HG02798 (cell line): ENCODE measurements at regions not wholly inside any gene's neighbourhood (a gene's known extent, or its start where the extent isn't known, plus 50 kb on each side); places are given as distances from the start of the nearest gene placed in this dataset.
"Not testable (repeated sequence)": the region's sequence is repeated elsewhere in the genome, so short reads cannot be mapped to it uniquely, and the experiment has no call there.

Experiments
- ATAC-seq: cut with Tn5 transposase; IDR thresholded peaks from one replicate; pipeline ENCODE4 v1.9.1; 2021; ENCODE audit warnings: mild to moderate bottlenecking; ENCODE audit not compliant: unreplicated experiment, poor library complexity

DNA sequence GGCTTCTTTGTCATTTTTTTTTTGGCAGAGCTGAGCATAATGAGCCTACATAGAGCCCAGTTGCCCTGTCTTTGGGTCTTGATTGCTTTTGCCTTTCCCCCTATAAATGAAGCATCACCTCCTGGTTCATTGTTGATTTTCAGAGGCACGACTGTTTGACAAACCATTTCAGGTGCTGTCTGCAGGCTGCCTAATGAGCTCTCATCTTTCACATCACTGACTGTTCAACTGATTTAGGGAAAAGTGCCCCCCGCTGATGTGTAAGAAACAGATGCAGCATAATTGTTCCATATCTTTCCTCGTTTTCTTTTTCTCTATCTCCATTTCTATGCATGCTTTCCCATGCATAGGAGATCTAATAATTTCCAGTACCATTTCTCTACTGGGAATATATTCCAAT, 338.6 kb downstream of the TMEM38B start:
- no peak for ATAC-seq

DNA sequence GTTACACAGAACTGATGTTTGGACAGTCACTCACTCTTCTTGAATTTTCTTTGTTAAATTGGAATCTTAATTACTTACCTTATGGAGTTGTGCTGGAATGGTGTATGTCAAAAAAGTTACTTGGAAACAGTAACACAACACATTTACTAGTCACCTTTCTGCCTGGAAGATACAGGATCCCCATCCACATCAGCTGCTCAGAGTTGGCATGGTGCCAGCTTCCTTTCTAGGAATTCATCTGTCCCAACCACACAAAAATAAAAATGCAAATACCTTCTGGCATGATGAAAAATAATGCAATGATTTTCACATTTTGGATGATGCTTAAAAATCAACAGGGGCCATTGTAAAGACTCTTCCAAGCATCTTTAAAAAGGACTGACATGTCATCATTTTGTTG, 341.5 kb downstream of the TMEM38B start:
- ATAC-seq = no peak

DNA sequence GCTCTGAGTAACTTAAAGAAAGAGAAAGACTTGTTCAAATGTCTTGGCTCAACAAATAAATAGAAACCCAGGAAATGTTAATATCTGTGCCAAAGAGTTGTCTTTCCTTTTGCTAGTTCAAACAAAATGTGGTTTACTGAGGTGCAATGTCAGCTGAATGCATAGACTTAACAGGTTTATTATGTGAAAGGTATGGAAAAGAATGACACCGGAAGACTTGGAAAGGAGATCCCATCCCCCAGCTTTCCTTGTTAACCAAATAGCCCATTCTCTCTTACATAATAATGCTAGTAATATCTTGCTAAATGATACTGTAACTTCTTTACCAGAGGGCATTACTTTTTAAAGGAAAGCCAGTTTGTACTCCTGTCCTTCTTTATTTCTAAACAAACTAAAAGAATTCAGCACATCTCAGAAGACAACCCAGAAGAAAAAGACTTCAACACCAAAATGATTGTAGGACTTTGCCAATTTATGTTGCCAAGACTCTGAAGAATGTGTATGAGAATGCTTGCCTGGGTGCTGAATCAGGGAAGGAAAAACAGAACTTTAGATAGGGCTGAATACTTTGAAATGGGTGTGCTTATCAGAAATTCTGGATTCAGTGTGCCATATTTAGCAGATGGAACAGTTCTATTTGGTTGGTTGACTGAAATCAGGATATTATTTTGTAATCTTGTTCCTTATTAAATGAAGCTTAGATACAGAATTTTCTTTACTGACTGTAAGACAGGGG, 344.1 kb downstream of the TMEM38B start:
- ATAC-seq = no peak

DNA sequence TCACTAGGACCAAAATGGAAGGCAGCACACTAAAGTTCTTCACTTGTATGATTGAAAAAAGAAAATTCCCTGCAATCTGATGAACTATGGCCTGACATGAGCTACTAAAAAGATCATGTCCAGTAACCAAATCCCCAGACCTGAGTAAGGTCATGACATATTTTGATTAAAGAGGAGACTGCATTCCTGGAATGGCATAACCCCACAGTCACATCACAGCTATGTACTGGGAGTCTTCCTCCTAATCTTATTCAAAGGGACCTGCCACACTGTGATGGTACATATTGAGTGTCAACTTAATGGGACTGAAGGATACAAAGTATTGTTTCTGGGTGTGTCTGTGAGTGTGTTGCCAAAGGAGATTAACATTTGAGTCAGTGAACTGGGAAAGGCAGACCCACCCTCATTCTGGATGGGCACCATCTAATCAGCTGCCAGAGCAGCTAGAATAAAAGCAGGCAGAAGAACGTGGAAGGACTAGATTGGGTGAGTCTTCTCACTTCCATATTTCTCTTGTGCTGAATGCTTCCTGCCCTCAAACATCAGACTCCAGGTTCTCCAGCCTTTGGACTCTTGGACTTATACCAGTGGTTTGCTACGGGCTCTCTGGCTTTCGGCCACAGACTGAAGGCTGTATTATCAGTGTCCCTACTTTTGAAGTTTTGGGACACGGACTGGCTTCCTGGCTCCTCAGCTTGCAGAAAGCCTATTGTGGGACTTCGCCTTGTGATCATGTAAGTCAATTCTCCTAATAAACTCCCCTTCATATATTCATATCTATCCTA, 345.0 kb downstream of the TMEM38B start:
- no peak for ATAC-seq

DNA sequence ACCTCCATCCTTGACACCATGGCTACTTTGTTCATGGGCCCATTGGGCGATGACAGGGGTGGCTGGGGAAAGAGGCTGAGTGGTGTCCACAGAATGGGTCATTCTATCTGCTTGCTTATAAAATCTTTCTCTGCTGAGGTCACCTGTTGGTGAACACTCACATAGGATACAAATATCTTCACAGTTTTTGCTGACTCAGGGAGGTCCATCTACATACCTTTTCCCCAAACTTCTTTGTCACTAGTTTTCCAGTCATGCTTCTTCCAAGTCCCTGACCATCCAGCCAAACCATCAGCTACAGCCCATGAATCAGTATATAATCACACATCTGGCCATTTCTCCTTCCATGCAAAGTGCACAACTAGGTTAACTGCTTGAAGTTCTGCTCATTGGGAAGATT, 347.6 kb downstream of the TMEM38B start:
- ATAC-seq = not testable (repeated sequence)

DNA sequence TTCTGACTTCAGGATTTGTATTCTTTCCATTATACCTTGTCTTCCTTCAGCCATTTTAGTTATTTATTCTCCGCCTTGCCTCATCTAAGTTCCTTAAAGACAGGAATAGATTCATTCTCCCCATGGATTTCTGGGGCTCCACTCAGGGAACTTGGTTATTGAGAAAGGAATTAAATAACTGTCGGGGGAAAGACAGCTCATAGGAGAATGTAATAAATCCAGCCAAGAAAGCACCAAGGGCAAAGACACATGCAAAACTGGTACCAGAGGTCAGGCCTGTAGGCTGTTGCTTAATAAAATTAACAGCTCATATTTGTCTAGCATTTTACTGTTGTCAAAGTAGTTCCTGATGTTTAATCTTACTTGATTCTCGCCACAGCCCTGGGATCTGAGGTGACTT, 357.2 kb downstream of the TMEM38B start:
- ATAC-seq = no peak

DNA sequence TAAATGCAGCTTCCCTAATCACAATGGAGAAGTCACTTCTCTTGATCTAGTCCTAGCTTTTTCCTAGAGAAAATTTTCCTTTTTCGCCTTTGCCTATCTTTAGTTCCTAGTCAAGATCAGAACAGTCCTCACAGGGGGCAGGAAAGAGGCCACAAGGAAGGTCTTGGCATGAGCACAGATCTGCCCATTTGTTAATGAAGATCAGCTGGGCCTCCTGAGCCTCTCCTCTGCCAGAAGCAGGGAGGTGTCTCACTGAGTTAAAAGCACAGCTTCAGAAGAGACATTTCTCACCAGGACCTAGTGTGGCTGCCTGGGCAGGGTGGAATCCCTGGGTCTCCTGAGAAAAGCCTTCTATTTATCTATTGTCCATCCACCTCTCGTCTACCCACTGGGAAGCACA, 357.8 kb downstream of the TMEM38B start:
- ATAC-seq = no peak

DNA sequence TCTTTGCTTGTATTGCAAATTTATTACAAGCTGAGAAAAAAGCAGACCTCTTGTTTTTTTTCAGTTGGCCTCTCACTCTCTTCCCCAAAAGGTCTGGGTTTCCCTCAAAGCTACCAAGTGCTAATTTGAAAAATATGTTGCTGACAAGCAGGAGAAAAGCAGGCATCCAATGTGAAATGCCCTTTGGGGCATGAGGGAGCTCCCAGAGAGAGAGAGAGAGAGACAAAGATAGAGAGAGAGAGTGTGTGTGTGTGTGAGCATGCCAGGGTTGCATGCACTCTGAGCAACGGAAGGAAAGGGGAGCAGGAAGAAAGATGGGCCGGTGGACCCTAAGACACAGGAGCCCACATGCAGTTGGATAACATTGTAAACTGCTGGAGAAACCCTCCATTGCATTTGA, 358.4 kb downstream of the TMEM38B start:
- no peak for ATAC-seq

DNA sequence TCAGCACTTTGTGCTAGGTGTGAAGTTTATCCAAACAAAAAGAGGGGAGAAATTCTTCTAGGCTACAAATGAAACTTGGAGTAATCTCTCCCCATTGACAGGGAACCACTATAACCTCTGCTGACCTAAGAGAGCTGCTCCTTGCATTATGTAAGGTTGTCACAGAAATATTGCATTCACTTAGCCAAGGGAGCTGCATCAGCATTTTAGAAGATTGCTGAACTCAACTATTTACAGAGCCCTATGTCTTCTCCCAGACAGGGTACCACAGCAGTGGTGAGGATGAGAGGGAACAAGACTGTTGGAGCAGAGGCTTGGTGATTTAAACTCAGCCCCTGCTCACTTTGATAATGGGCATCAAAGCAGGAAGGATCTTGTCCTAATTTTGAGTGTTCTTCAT, 362.0 kb downstream of the TMEM38B start:
- ATAC-seq = no peak

DNA sequence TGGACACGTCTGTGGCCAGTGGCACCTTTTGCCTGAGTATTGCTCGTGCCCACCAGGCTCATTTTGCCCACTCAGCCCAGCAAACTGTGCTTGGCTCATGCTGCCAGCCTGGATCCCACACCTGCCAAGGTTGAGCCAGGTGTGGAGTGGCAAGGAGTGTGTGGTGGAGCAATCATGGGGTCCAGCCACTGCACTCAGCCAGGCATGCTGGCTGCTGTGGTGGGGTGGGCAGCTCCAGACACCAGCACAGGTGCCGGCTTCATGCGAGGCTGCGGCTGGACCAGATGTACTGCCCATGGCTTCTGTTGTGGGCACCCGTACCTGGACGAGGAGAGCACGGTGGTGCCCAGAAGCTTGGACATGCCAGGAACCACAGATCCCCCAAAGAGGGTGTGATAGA, 364.1 kb downstream of the TMEM38B start:
- ATAC-seq = no peak

DNA sequence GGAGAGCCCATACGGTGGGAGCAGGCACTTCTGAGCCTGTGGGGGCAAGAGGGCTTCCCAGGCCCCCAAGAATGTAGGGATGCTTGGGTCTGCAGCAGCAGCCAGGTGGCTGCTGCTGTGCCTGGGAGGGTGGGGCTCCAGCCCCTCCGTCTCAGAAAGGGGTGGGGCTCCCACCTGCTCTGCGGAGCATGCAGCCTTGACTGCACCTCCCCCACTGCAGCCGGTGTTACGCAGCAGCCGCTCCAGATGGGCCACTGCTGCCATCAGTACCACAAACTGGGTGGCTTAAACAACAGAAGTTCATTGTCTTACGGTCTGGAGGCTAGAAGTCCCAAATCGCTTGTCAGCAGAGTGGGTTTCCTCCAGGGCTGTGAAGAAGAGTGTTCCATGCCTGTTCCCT, 365.5 kb downstream of the TMEM38B start:
- ATAC-seq = no peak

DNA sequence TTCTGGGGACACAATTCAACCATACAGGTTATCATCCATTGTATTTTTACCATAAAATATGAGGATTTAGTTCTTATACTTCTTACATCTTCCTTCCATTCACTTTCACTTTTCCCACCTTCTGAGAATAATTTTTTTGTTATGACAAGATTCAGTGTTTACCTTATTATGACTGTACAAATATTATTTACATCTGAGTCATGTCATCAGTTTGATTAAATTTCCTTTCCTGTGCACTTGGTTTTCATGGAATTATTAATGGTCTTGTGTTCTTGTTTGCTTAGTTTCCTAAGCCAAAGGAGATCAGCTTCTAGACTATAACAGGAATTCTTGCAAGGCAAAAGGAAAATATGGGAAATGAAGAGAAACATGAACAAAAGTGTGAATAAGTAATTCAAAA, 366.5 kb downstream of the TMEM38B start:
- ATAC-seq = no peak

DNA sequence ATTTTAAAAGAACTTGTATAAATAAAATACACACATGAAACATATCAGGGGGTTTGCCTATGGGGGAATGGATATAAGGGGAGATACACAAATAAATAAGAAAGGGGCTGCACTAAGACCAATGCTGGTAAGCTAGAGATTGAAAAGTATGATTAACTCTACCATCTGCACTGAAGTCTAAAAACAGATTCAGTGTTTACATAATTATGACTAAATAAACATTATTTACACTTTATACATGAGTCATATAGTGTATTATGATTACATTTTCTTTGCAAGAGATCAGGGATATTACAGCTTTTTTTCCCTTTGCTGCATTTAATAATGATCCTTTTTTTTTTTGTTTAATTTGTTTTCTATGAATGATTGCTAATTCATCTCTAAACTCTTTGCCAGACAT, 367.9 kb downstream of the TMEM38B start:
- no peak for ATAC-seq

DNA sequence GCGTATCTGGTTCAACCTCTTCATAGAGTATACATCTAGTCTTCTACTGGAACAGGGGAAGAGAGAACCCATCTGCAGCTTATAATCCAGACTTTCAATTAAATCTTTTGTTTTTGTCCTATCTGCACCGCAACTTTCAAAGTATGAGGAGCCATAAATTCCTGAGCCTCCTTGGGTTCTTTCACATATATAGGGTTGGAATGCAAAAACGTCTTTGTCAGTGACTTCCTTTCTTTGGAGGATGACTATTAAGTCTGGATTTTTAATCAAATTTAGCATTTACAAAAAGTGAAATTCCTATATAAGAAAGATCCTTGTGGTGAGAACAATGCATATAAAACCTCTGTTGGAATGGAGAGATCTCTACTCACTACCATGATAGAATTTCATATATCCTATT, 370.8 kb downstream of the TMEM38B start:
- ATAC-seq = no peak

DNA sequence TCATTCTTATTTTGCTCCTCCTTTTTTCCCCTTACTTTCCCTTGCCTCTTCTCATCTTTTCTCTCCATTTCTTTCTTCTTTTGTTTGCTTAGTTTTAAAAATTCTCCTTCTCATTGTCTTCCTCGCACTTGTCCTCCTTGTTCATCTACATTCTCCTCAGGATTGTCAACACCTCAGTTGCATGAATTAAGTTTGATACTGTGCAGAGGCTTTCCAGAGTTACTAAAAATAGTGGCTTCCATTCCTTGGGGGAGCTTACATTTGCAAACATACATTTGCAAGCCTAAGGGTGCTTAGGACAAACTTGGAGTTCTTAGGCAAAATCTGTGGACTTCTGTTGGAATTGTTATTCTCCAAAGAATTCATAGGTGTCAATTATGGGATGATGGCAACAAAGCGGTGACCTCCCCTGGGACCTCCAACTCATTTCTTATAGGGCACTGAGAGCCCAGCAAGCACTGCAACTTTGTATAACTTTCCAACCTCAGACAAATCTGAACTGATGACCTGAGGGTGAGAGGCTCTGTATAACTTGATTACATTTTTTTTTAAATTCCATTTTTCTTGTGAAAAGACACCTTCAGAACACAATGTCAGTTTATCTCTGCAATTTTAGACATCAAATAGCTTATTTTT, 371.4 kb downstream of the TMEM38B start:
- ATAC-seq = no peak

DNA sequence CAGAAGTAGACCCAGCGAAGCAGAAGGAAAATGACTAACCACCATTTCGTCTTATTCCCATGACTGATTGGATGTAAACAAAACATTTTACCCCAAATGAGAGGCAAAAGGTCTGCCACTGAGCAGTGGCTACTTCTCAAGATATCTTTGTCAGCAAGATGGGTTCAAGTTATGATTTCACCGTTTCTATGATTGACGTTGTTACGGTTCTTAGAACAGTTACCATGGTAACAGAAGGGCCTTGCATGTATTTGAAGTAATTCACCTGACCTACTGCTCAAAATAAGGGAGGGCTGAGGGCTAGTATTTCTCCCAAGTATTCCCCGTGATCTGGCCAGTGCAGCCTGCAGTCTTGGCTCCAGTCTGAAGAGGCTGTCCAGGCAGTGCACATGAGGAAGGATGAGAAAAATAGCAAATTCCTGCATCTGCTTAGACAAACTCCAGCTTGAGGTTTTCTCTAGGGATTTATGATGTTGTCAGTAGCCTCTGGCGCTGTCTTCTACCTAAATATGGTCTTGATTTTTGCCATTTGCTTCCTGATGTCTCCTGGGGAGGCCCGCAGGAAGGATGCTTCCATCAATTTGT, 372.7 kb downstream of the TMEM38B start:
- ATAC-seq = no peak

DNA sequence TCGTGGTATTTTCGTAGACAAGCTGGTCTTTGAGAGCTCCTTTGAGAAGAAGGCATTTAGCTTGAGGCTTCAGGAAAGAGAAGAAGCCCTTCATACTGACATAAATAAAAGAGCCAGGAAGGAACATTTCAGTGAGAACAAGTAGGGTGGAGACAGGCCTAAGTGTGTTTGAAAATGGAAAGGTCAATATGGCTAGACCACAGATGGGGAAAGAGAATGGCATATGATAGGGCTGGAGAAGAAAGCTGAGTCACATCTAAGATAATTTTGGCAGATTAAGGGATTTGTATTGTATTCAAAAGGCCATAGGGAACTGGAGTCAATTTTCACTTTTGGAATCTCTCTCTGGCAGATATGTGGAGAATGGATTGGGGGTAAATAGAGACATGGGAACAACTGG, 374.9 kb downstream of the TMEM38B start:
- no peak for ATAC-seq

DNA sequence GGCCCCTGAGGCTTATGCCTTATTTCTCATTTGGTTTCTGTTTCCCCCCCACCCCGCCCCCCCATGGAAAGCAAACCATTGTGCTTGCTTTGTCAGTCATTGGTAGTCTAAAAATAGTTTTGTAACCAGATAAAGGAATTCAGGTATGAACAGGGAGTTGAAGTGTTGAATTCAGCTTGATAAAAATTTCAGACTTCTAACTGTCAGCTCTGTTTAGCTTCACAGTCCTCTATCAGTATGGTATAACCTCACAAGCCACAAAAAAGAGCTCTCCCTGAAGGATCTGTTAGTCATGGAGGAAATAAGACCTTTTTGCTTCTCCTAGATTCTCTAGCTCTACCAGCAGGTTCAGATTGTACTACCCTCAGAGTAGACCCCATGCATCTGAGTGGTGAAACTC, 378.1 kb downstream of the TMEM38B start:
- no peak for ATAC-seq

DNA sequence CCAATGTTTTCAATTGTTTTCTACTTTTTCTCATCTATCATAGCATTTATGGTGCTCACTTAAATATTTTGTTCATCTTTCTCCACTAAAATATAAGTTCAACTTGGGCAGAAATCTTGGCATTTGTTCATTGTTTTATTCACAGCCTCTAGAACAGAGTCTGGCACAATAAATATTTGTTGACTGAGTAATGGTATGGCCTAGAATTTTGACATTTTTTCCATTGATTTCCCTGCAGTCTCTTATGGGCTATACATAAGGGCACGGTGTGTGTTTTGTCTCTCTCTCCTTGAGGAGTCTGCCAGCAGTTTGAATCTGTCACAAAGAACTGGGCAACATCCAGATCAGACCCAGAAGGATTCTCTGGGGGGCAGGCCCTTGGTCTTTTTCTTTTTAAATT, 379.7 kb downstream of the TMEM38B start:
- ATAC-seq = no peak

DNA sequence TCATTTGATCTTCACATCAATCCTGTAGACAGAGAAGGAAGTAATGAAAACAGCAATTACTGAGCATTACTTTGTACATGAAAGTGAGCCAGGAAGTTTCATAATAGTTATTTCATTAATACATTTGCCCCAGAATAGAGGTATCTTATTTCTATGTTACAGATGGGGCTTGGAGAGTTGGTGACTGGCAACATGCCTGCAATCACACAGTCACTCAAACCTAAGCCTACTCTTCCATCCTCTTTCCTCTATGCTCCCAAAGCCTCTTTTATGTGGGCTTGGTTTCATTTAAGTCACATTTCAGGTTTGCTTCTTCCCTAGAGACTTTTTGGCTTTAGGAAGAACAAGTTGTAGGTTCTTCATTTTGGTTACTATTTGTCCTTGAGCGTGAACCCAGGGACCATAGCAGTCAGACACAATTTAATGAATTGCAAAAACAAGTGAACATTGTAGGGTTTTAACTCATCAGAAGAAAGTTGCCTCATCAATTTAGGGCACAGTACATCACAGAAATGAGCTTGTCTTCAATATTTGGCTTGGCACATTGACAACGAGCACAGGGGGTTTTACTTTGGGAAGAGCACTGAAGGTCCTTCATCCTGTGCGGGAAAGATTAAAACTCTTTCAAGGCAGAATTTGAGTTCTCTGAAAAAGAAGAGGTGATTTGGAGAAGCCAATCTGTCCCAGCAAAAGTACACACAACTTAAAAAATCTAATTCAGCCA, 381.1 kb downstream of the TMEM38B start:
- no peak for ATAC-seq

DNA sequence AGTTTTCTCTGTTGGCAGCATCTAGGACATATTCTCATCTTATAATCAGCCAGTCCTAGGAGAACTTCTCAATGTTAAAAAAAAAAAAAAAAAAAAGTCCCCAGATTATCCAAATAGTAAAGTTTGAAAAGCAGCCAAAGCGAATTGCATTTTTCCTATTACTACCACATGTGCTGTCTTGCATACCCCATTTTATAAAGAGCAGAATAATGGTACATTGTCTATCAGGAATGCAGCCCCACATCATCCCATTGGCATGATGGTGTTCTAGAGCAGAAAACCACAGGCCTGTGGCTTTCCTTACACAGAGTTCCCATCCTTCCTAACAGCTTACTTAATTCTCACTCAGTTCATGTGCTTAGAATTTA, 381.6 kb downstream of the TMEM38B start:
- ATAC-seq = no peak
